ENCODE measurements at regions not wholly inside any gene's neighbourhood (a gene's known extent, or its start where the extent isn't known, plus 50 kb on each side); places are given as distances from the start of the nearest gene placed in this dataset.

DNA sequence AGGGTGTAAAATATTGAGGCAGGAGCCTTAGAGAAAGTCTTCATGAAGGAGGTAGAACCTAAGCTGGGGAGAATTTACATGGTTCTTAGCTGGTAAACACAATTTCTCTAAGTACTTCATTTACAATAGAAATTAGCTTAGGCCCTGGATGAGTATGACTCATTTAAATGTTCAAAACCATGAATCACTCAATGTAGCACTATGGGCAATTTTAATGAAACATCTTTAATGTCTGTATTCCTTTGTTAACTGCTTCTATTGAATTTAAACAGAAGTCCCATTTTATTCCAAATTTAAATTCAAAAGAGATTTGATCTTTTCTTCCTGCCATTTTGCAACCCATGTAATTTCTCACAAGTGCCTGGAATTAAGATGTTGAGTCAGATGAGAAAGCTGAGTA lies 252.1 kb downstream of the RFC3 start:
- TF ChIP-seq GABPA (IDR thresholded peaks at IDR 0.05 in 1 of 2, conservative IDR thresholded peaks at IDR 0.05 in 1 of 2) (no peak), MAX (IDR thresholded peaks at IDR 0.05) (no peak), FOXA2 (IDR thresholded peaks at IDR 0.05) (no peak), JUND (IDR thresholded peaks at IDR 0.05) (no peak)
- Histone ChIP-seq H3K9ac (ENCODE audit: low read depth in 1 of 2, low read length in 2 of 2) (no peak overlapping the region), H3K9me3 (ENCODE audit: control insufficient read depth in 4 of 4, low read length in 3 of 4) (no peaks in the 10 kb centered on the region), H3K27me3 (ENCODE audit: control insufficient read depth in 4 of 4, insufficient read depth in 4 of 4, low read length in 3 of 4) (no peaks in the 10 kb centered on the region), H3K27ac (ENCODE audit: low read depth in 1 of 2, low read length in 2 of 2) (no peak overlapping the region), H3K4me3 (ENCODE audit: low read depth in 1 of 3, low read length in 3 of 3) (no peak overlapping the region), H3K36me3 (ENCODE audit: control insufficient read depth in 4 of 4, insufficient read depth in 3 of 4, low read depth in 1 of 4, low read length in 3 of 4) (no peaks in the 10 kb centered on the region), H3K4me1 (ENCODE audit: control insufficient read depth in 4 of 4, insufficient read depth in 4 of 4, low read length in 3 of 4) (no peaks in the 10 kb centered on the region)
- no peak for DNase-seq (ENCODE audit: low spot score)

- Histone ChIP-seq H3K27me3 (ENCODE audit: control insufficient read depth in 4 of 4, insufficient read depth in 4 of 4, low read length in 3 of 4) (no peaks in the 10 kb centered on the region), H3K4me3 (ENCODE audit: low read depth in 1 of 3, low read length in 3 of 3) (no peak overlapping the region), H3K4me1 (ENCODE audit: control insufficient read depth in 4 of 4, insufficient read depth in 4 of 4, low read length in 3 of 4) (no peaks in the 10 kb centered on the region), H3K36me3 (ENCODE audit: control insufficient read depth in 4 of 4, insufficient read depth in 3 of 4, low read depth in 1 of 4, low read length in 3 of 4) (no peaks in the 10 kb centered on the region), H3K9ac (ENCODE audit: low read depth in 1 of 2, low read length in 2 of 2) (no peak overlapping the region), H3K9me3 (ENCODE audit: control insufficient read depth in 4 of 4, low read length in 3 of 4) (no peaks in the 10 kb centered on the region), H3K27ac (ENCODE audit: low read depth in 1 of 2, low read length in 2 of 2) (no peak overlapping the region)
- 93% methylated on average over 2 of the region's 2 CpGs for WGBS
- DNase-seq (ENCODE audit: low spot score) = no peak
- no peak for TF ChIP-seq NR2F2 (IDR thresholded peaks at IDR 0.05)
- TF ChIP-seq FOXA2 (IDR thresholded peaks at IDR 0.05) = no peak
- TF ChIP-seq SP1 (IDR thresholded peaks at IDR 0.05) = no peak
- TF ChIP-seq, protein P1, sequence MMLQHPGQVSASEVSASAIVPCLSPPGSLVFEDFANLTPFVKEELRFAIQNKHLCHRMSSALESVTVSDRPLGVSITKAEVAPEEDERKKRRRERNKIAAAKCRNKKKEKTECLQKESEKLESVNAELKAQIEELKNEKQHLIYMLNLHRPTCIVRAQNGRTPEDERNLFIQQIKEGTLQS (IDR thresholded peaks at IDR 0.05) = no peak
- no peak for TF ChIP-seq RXRA (IDR thresholded peaks at IDR 0.05)
- TF ChIP-seq JUND (IDR thresholded peaks at IDR 0.05) = no peak
- no peak for TF ChIP-seq HNF4A (conservative IDR thresholded peaks at IDR 0.05)
- no peak for TF ChIP-seq HNF4G (IDR thresholded peaks at IDR 0.05)
- no peak for TF ChIP-seq REST (IDR thresholded peaks at IDR 0.05)
- TF ChIP-seq CTCF (IDR thresholded peaks at IDR 0.05; ENCODE audit: low read depth, low read length, missing input control) = no peak
- no peak for TF ChIP-seq FOXA1 (IDR thresholded peaks at IDR 0.05)
- TF ChIP-seq TAF1 (conservative IDR thresholded peaks at IDR 0.05) = no peak
- TF ChIP-seq, protein P2, sequence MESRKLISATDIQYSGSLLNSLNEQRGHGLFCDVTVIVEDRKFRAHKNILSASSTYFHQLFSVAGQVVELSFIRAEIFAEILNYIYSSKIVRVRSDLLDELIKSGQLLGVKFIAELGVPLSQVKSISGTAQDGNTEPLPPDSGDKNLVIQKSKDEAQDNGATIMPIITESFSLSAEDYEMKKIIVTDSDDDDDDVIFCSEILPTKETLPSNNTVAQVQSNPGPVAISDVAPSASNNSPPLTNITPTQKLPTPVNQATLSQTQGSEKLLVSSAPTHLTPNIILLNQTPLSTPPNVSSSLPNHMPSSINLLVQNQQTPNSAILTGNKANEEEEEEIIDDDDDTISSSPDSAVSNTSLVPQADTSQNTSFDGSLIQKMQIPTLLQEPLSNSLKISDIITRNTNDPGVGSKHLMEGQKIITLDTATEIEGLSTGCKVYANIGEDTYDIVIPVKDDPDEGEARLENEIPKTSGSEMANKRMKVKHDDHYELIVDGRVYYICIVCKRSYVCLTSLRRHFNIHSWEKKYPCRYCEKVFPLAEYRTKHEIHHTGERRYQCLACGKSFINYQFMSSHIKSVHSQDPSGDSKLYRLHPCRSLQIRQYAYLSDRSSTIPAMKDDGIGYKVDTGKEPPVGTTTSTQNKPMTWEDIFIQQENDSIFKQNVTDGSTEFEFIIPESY (IDR thresholded peaks at IDR 0.05) = no peak
- no peak for TF ChIP-seq RAD21 (IDR thresholded peaks at IDR 0.05)
- no peak for TF ChIP-seq GABPA (IDR thresholded peaks at IDR 0.05 in 1 of 2, conservative IDR thresholded peaks at IDR 0.05 in 1 of 2)
- TF ChIP-seq MAX (IDR thresholded peaks at IDR 0.05) = no peak
- TF ChIP-seq EGR1 (IDR thresholded peaks at IDR 0.05; ENCODE audit: low read depth in 2 of 2) = no peak
- no peak for TF ChIP-seq YY1 (IDR thresholded peaks at IDR 0.05)
These were observed 252.8 kb downstream of the RFC3 start for GRCh38 chr13:34070544-34071303.

Measured in liver (tissue), 8 donors.